ENCODE measurements at regions not wholly inside any gene's neighbourhood (a gene's known extent, or its start where the extent isn't known, plus 50 kb on each side); places are given as distances from the start of the nearest gene placed in this dataset.

DNA sequence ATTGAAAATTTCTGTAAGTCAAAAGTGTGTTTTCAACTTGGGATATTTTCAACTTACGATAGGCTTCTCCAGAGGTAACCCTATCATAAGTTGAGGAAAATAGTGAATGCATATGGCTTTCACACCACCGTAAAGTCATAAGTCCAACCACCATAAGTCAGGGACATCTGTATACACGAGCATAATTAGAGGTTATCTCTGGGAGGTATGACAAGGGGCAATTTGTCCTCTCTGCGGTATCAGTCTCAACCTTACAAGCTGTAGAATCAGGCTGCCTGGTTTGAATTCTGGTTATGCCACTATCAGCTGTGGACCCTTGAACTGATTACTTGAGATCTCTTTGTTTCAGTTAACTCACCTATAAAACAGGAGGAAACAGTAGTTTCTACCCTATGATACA, 202.9 kb upstream of the JARID2 start:
- no peak for DNase-seq (ENCODE audit: low spot score)

- DNase-seq (ENCODE audit: low spot score), result no peak
Observed at GRCh38 chr6:15044146-15044882, 201.6 kb upstream of the JARID2 start.

- DNase-seq (ENCODE audit: low spot score), result no peak
Observed at GRCh38 chr6:15044948-15045347, 200.9 kb upstream of the JARID2 start.

- DNase-seq (ENCODE audit: low spot score), result no peak
Observed at GRCh38 chr6:15046751-15047150, 199.1 kb upstream of the JARID2 start.

DNA sequence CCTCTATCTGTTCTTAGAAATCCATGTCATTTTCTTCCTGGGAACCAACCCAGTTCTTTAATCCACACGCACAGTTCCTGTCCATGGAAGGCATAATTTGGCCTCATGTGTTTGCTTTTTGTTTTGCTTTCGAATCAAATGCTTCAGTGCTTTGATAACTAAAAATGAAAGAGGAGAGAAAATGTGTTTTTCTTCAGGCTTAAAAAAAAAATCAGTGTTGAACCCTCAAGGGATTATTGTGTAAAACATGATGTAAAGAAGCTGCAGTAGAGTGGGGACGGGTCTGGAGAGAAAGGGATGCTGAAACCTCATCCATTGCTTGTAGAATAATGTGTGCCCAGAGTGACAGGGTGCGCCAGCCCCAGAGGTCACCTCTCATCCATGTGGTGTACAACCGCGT, 197.5 kb upstream of the JARID2 start:
- DNase-seq (ENCODE audit: low spot score), result no peak

- DNase-seq (ENCODE audit: low spot score), result no peak
Observed at GRCh38 chr6:15058200-15059061, 187.4 kb upstream of the JARID2 start.

DNA sequence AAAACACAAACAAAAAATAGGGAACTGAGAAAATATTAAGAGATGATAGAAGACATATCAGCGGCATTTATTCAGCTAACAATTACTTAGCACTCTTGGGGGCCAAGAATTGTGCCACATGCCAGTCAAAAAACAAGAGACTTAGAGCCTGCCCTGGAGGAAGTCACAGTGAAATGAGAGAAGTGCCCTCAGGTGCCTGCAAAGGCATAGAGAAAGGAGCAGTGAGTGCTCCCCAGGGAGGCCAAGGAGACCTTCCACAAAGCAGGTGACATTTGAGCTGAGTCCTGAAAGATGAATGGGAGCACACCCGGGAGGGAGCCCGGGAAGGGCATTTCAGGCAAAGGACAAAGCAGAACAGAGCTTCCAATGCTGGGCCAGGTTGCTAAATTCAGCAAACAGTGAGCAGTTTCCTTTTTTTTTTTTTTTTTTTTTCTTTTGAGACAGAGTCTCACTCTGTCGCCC, 184.7 kb upstream of the JARID2 start:
- DNase-seq (ENCODE audit: low spot score), result no peak

DNA sequence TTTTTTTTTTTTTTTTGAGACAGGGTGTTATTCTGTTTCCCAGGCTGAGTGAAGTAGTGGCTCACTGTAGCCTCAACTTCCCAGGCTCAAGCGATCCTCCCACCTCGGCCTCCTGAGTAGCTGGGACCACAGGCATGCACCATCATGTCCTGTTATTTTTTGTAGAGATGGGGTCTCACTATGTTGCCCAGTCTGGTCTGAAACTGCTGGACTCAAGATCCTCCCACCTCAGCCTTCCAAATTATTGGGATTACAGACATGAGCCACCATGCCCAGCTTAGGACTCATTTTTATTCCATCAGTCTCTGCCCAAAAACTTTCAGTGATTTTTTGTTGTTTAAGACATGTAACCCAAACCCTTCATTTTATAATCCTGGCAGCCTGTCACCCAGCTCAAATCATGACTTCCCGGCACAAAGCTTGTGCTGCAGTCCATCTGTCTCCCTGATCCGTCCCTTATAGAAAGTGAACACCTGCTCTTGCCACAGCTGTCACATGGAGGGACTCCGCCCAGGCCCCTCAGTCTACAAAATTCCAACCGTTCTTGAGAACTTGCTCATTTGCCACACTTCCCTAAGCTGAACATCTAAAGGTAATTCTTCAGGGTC, 183.9 kb upstream of the JARID2 start:
- DNase-seq (ENCODE audit: low spot score), result no peak

DNA sequence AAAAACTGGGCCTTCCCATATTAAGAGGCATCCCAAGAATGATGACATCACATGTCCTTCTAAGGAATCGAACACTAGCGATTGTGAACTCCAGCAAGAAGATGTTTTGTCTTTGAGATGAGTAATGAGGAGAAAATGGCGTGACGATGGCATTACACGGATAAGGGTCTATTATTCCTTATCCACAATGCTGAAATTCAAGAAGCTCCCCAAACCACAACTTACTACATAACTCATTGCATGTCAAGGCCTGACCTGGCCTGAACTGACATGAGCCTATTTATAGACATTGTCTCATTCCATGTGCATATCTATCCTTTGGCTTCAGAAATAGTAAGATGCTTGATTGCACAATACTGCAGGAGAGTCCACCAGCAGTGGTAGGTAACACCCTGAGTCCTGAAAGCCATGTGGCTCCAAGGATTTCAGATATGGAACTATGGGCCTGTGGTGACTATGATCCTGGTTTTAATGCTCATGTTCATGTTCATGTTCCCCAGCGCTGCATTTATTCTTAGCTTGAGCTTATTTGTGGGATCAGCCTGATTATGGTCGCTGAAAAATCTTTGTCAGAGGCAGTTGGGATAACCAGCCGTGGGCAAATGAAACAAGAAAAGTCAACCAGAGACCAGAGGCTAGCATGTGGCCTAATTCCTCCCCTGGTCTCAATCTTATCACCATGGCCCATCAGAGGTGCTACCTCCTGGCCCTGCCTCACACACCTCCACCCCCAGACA, 183.2 kb upstream of the JARID2 start:
- no peak for DNase-seq (ENCODE audit: low spot score)

DNA sequence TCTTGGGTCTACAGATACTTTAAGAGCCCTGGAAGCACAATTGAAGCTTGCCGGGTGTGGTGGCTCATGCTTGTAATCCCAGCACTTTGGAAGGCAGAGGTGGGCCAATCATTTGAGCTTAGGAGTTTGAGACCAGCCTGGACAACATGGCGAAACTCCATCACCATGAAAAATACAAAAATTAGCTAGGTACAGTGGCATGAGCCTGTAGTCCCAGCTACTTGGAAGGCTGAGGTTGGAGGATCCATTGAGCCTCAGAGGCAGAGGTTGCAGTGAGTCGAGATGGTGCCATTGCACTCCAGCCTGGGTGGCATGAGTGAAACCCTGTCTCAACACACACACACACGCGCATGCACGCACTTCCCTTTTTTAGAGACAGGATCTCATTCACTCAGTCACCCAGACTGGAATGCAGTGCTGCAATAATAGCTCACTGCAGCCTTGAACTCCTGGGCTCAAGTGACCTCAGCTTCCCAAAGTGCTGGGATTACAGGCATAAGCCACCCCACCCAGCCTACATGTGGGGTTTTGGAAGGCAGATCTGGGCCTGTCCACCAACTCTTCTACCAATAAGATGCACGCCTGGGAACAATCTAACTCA, 182.5 kb upstream of the JARID2 start:
- peak; percentile 14 for DNase-seq (ENCODE audit: low spot score)

GRCh38 chr6:15065261-15065989, 180.4 kb upstream of the JARID2 start:
- DNase-seq (ENCODE audit: low spot score), result no peak

DNA sequence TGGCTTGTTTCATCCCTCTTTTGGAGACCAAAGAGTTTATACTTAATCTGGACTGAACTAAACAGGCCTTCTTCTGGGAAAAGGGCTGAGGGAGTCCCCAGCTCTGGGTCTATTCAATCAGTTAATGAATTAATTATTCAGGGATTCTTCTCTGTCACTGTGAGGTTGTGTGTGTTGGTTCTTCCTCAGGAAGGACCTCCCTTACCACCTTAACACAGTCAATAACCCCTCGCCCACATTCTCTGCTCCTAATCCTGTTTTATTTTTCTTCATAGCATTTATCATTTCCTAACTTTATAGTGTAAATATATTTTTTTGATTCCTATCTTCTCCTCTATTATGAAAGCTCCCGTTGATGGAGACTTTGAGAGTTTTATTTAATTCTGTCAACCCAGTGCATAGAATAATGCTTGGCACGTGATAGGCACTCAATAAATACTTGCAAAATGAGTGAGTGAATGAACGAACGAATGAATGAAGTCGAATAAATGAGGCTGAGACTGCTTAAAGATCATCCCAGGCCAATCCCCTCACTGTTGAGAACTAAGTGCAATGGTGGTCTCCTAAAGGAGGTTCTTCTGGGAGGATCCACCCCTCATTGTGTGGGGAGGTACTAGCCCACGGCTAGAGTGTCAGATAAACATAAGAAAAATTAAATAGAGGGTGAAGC, 179.6 kb upstream of the JARID2 start:
- no peak for DNase-seq (ENCODE audit: low spot score)

DNA sequence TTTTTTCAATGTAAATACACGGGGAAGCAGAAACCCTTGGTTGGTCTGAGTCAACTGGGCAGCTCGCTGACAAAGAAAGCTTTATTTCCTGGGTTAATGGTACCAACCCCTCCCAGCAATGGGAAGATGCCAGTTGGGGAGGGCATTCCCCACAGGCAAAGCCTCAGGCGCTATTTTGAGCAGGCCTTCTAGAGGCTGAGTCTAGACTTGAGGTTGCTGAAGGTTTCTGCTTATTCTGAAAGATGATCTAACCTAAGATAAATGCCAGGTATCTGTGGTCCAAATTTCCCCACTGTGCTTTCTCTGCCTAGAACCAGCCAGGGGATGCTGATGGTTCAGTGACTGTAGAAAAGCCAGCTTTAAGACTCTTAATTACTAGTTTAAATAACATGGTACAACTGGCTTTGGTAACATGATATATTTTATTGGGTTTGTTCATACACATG, 172.5 kb upstream of the JARID2 start:
- peak; percentile 55 for DNase-seq (ENCODE audit: low spot score)

DNA sequence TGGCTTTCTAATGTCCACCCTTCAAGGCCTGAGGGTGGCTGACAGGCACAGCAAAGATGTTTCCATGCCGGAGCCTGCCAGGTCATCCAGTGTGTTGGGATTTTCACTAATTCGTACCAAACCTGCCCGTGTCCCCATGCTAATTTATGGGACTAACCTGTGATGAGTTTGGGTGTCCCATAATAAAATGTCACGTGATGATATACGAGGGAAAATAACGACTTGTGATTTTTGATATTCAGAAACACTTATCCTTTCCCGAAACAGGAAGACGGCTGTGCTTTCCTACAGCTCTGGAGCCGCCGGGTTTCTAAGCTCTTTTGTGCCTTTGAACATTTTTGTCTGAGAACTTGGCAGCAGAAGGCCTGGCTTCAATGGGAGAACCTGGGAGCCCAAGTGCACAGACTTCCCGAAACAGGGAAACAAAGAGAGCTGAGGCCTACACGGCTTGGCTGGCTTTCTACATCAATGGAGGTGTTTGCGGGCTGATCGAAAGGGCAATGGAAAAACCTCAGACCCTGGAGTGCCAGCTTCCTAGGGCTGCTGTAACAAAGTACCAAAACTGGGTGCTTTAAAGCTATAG, 171.9 kb upstream of the JARID2 start:
- DNase-seq (ENCODE audit: low spot score), result peak; percentile 38

DNA sequence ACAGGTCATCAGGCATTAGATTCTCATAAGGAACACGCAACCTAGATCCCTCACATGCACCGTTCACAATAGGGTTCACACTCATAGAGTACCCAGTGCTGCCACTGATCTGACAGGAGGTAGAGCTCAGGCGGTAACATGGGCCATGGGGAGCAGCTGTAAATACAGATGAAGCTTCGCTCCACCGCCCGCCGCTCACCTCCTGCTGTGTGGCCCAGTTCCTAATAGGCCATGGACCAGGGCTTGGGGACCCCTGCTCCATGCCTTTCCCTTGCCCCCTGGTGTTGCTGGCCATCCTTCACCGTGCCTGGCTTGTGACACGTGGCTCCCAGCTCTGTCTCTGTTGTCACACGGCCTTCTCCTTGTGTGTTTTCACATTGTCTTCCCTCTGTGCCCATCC, 171.1 kb upstream of the JARID2 start:
- no peak for DNase-seq (ENCODE audit: low spot score)

GRCh38 chr6:15076565-15076964, 169.3 kb upstream of the JARID2 start:
- DNase-seq (ENCODE audit: low spot score), result no peak

- DNase-seq (ENCODE audit: low spot score), result no peak
Observed at GRCh38 chr6:15077006-15077405, 168.9 kb upstream of the JARID2 start.

GRCh38 chr6:15077961-15078360, 167.9 kb upstream of the JARID2 start:
- no peak for DNase-seq (ENCODE audit: low spot score)

DNA sequence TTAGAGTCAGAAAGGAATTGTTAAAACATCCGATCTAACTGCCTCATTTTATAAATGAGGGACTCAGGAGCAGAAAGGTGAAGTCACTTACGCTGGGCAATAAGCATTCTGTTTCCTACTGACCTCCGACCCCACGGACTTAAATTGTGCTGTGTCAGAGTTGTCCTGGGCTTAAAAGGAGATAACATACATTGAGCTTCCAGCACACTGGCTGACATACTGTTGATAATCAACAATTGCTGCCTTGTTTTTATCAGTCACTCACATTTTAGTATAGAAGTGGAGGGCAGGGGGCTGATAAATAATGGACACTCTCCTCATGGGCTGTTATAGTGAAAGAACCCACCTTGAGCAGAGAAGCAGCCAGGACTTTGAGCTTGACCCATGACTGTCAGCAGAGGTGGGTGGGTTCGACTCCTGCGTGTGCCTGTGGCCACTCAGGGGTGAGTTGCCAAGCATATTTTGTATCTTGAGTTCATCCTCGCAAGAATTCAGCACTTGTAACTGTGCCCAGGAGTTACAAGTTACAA, 166.5 kb upstream of the JARID2 start:
- no peak for DNase-seq (ENCODE audit: low spot score)

DNA sequence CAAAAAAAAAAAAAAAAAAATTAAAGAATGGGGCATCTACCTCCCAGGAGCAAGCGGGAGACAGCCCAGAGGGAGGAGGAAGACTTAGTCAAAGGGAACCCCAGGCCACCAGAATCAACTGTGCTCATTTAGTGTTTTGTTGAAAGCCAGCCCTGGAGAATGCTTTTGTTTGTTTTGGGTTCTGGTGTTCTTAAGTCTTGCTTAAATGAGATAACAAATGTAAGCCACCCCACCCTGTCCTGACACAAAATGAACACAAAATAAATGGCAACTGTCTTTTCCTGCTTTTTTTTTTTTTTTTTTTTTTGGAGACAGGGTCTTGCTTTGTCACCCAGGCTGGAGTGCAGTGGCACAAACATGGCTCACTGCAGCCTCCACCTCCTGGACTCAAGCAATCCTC, 165.0 kb upstream of the JARID2 start:
- no peak for DNase-seq (ENCODE audit: low spot score)

Measured in putamen (tissue), 1 donor.